Dermis blood vessel endothelial cell (primary cell): ENCODE measurements at regions not wholly inside any gene's neighbourhood (a gene's known extent, or its start where the extent isn't known, plus 50 kb on each side); places are given as distances from the start of the nearest gene placed in this dataset.
"Not testable (repeated sequence)": the region's sequence is repeated elsewhere in the genome, so short reads cannot be mapped to it uniquely, and the experiment has no call there.

Experiments
- DNase-seq: peaks from one replicate; pipeline ENCODE4 v3.0.0; 2010

- no peak for DNase-seq
Measured at GRCh38 chr6:82584856-82585255, 221.2 kb downstream of the TPBG start.

DNA sequence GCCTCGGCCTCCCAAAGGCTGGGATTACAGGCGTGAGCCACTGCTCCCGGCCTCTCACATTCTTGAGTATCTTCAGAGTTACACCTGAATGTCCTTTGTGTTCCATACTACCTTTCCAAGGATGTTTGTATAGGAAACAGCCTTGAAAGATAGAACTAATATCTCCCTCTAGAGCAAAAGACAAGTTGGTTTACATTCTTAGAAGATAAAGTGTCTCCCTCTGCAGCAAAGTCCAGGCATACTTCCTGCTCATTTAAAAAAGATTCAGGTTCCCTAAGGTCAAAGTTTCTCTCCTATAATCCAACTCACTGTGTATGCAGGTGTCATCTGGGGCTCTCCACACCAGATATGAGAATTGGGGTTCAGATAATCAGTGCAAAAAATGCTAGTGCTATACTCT is 224.4 kb downstream of the TPBG start:
- DNase-seq, result no peak

GRCh38 chr6:82588859-82589412 is 225.3 kb downstream of the TPBG start:
- DNase-seq, result no peak

GRCh38 chr6:82589509-82590206 is 226.0 kb downstream of the TPBG start:
- no peak for DNase-seq

DNA sequence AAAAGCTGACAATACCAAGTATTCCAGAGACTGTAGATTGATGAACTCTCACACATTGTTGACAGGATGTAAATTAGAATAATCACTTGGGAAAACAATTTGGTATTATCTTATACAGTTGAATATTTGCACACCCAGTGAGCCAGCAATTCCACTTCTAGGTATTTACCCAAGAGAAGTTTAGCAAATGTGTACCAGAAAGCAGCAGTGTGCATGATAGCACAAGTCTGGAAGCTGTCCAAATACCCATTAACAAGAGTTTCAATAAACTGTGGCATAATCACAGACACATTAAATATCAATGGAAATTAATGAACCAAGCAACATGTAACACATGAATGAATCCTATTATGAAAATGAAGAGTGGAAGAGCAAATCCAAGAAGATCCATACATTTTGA is 233.6 kb downstream of the TPBG start:
- DNase-seq, result no peak

DNA sequence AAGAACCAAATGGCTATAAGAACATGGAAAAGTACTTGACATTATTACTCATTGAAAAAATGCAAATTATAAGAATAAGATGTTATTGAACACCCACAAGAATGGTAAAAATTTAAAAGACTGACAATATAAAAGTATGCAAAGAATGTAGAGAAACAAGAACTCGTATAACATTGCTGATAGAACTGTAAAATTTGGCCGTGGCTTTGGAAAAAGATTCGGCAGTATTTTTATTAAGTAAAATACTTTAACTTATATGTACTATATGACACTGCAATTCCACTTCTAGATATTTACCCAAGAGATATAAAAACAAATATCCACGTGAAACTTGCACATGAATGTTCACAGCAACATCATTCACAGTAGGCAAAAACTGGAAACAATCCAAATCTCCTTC is 239.2 kb downstream of the TPBG start:
- no peak for DNase-seq

GRCh38 chr6:82603871-82604270 is 240.3 kb downstream of the TPBG start:
- no peak for DNase-seq

GRCh38 chr6:82607998-82608725 is 244.5 kb downstream of the TPBG start:
- DNase-seq, result no peak

DNA sequence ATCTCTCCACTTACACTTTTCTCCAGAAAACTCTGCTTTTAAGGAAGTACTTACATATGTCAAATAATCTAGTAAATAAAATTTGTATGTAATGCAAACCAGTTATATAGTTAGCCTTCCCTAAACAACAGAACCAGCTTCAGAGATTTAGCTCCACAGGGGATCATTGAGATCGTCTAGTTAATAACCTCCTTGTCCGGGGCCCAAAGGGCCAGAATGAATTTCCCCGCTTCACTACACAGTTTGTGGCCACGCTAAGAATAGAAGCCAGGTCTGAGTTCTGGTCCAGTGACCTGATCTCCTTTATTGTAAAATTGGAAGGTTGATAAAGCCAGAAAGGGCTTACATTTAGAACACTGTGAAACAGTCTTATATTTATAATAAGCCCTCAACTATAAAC is 245.2 kb downstream of the TPBG start:
- no peak for DNase-seq

- DNase-seq, result no peak
Measured at GRCh38 chr6:82611751-82612150, 248.1 kb downstream of the TPBG start.

GRCh38 chr6:82612475-82613039 is 248.9 kb downstream of the TPBG start:
- DNase-seq, result no peak

DNA sequence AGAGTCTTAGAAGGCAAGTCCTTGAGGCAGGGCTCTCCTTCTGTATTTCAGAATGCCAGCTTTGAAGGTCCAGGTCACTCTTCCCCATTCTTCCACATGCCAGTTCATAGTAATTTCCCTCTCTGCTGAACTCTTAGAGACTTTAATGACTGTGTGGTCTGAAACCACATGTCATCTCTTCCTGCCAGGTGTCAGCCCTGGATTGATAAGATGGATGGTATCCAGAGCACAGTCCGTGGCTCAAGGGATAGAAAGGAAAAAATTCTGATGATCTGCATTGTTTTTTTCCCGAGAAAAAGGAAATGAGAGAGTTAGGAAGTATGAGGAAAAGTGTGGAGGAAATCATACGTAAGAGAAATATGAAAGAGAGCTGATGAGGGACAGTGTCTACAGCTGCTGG is 250.9 kb downstream of the TPBG start:
- no peak for DNase-seq

DNA sequence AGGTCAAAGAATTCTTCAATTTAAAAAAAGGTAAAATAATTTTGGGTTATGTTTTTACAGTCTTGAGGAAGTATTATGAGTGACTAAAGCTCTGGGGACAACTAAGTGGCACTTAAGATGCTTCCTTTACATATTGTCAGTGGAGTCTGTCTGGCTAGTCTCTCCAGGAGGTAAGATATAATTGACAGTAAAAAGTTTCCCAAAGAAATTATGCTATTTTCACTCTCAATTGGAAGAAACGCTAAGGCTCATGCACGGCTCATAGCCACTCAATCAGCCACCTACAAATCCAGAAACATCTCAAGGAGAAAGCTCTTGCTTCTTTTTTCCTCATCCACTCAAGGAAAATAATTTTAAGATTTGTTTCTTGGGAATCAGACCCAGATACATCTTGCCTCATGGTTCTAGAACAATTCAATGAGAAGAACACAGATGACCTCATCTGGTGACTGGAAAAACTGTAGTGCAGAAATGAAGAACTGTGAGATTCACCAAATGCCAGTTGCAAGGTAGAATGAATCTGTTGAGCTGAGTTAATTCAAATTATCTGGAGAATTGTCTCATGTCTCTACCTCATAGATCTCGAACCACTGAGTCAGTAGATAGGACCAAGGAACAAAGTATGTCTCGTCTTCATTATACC is 252.9 kb downstream of the TPBG start:
- no peak for DNase-seq

- no peak for DNase-seq
Measured at GRCh38 chr6:82617648-82618047, 254.0 kb downstream of the TPBG start.

DNA sequence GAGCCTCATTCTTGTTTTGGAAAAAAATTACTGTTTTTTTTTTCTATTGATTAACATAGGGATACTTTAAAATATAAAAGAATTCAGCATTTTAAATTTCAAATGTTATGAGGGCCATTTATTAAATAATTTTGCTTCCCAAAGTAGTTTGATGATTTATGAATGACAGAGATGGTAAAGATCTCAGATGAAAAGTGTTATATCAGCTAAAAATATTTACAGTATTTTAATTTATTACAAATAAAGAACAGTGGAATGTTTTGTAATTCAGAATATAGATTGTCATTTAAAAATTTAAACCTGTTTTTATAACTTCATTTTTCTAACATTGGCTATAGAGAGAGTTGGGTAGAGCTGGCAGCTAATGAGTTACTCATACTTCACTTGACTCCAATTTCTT is 256.0 kb downstream of the TPBG start:
- DNase-seq, result no peak

DNA sequence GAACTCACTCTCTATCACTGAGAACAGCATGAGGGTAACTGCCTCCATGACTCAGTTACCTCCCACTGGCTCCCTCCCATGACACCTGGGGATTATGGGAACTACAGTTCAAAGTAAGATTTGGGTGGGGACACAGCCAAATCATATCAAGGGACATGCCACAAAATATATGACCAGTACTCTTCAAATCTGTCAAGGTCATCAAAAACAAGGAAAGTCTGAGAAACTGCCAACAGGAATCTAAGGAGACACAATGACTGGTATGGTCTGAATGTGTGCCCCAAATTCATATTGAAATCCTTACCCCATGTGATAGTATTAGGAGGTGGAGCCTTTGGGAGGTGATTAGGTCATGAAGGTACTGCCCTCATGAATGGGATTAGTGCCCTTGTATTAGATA is 258.8 kb downstream of the TPBG start:
- no peak for DNase-seq

GRCh38 chr6:82624251-82624650 is 260.6 kb downstream of the TPBG start:
- no peak for DNase-seq

GRCh38 chr6:82626946-82627345 is 263.3 kb downstream of the TPBG start:
- not testable (repeated sequence) for DNase-seq

- DNase-seq, result no peak
Measured at GRCh38 chr6:82629921-82630320, 266.3 kb downstream of the TPBG start.

DNA sequence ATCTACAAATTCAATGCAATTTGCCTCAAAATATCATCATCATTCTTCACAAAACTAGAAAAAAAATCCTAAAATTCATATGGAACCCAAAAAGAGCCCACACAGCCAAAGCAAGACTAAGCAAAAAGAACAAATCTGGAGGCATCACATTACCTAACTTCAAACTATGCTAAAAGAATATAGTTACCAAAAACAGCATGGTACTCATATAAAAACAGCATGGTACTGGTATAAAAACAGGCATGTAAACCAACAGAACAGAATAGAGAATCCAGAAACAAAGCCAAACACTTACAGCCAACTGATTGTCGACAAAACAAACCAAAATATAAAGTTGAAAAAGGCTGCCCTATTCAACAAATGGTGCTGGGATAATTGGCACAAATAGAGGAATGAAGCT is 278.1 kb downstream of the TPBG start:
- DNase-seq, result no peak

DNA sequence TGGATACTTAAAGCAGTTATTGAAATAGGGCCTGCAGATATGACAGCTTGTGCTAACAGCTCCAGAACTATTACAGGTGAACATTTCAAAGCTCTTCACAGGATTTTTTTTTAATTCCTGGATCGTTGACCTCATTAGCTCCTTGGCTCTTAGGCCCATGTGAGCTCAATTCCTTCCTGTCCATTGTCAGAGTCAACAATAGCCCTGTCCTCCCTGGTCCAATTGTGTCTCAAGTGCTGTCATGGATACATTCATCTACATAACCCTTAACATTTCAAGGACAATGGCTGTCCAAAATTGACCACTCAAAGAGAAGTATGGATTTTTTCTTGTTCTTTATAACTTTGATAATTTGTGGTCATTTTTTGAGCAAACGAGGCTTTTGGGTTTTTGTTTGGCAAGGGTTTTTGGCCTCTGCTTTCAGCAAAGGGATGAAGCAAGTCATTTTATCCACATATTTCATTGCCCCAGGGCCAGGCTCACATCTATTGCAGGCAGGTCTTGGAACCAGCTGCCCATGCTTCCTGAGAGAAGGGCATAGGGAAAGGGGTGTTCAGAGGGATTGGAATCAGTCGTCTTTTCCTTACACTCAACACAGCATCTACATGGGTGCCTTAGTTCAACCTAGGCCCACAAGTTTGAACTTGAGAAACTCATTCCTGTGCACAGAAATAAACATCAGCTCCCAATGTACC is 282.1 kb downstream of the TPBG start:
- DNase-seq, result peak; percentile 5

GRCh38 chr6:82646231-82646615 is 282.6 kb downstream of the TPBG start:
- no peak for DNase-seq

DNA sequence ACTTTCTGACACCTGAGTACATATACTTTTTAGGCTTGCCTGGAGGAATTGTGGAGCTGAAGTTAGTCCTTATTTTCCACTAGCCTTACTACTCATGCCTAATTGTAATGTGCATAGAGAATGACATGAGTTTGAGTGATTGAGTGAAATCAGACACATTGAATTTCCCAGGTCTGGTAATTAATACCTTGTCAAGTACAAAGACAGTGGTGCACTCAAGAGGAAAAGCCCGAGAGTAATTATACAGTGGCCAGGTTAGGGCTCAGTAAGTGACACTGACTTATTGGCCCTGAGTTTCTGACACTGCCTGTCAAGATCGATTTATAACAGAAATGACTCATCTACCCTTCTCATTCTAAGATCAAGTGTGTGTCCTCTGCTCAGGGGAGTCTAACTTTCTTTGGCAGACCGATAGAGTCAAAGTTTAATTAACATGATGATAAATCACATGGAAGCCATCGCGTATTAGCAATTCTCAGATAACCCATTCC is 288.3 kb downstream of the TPBG start:
- no peak for DNase-seq
